ENCODE measurements at regions not wholly inside any gene's neighbourhood (a gene's known extent, or its start where the extent isn't known, plus 50 kb on each side); places are given as distances from the start of the nearest gene placed in this dataset.
"Not testable (repeated sequence)": the region's sequence is repeated elsewhere in the genome, so short reads cannot be mapped to it uniquely, and the experiment has no call there.

DNA sequence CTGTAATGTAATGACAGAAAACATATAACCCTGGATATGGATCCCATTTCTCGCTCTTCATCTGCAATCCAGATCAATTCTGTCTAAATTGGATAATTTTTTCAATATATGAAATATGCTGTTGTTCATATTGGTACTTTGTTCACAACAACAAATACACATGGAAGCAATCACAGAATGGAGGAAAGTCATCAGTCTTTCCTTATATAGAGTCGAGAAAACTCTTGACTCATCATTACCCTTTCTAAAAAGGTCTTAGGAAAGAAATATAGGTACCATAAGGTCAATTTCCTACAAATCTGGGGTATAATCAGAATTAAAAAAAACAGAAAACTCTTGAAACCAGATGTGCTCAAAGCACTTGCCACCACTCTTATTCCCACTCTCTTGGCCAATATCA, 677.6 kb upstream of the ID4 start:
- DNase-seq, result no peak

DNA sequence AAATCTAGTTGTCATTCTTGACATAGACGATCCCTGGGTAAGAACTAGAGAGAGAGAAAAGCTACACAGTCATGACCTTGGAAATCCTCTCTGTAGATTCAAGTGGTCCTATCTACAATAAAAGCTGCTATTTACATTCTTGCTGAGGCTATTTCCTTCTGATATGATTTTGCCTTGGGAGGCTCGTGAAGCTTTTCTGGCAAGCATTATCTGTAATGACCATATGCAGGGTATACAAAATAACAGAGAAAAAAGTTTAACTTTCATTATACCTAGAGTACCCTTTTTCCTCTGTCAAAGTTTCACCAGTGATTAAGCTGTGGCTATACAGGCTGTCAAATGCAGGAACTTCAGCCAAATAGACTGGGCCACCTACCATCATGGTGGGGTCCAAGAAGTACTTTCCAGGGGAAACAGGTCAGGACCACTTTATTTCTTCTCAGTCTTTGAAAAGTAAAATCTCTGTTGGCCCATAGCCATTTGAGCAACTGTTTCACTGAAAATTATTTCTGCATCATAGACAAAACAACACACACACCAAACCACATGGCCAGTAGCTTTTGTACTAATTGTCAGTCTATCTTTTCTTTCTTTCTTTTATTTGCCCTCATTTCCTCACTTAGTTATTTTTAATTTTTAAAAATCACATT, 677.0 kb upstream of the ID4 start:
- no peak for DNase-seq

DNA sequence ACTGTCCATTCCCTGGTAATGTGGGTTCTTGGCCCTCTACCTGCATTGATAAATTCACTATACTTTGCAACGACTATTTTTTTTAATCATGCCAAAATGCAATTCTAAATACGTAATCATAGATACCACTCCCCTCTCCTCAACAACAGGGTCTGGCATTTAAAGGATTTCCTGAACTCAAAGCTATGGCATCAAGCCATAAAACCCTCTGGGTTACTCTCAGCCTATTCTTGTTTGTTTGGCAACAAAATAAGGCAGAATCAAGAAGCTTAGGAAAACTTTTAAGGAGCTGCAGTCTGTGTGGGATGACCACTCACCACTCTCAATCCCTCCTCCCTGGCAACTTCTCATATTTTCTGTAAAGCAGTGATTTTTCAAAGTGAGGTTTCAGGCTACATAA, 669.9 kb upstream of the ID4 start:
- DNase-seq, result no peak

DNA sequence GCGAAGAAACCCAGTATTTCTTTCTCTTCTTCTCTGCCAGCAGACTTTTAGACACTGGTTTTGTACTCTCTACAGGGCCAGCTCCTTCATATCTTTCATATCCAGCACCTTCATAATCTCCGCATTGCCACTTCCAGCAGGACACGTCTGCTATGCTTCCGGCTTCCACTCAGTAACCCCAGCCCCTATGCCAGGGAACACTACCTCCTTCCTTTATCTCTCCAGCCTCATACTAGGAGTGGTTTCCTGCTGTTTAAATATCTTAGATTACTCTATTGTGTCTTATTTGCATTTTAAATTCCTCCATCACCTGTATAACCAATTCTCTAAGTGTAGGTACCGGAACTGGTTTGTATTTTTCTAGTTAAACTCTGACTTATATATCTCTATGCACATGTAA, 667.8 kb upstream of the ID4 start:
- DNase-seq, result no peak

DNA sequence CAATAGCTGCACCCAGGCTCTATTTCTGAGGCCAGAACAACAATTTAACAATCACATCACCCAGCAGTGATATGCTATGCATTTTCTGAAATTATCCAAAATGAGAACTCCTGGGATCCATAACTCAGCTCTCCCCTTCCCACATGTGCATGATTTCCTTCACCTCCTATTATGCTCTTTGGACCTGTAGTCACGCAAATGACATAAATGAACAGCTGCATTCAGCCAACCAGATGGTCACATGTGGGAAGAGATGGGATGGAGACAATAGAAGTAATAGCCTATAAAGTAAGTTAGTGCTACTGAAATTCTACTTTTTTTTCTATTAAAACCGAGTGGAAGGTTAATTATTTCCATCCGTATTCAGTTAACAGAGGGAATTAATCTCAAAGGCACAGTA, 662.1 kb upstream of the ID4 start:
- no peak for DNase-seq

DNA sequence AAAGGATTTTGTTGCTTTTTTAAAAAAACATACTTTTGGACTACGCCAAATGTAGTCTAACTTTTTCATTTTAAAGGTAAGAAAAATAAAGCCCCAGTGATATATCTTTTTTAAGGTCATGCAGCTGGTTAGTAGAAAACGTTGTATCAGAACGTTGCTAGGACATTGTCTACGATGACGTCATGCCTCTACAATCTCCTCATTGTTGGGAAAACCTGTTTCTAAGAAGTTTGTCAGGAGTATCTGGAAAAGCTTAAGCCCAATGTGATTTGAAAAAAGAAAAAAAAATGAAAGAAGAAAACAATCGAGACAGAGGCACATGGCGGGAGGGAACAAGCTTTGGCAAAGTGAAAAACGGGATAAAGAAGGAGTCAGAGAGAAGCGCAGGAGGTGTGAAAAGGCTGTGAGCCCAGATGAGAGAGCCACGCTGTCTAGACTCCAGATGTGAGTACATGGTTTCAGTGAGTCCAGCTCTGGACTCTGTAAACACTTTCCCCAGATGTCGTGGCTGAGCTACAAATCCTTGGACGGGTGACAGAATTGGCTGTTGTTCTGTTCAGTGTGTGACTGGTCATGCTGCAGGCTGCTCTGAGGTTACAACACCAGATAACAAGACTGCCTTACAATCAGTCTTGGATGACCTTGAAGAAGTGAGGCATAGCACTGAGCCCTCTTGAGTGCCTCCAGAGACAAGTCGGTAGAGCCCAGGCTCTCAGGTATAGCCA, 656.7 kb upstream of the ID4 start:
- no peak for DNase-seq

DNA sequence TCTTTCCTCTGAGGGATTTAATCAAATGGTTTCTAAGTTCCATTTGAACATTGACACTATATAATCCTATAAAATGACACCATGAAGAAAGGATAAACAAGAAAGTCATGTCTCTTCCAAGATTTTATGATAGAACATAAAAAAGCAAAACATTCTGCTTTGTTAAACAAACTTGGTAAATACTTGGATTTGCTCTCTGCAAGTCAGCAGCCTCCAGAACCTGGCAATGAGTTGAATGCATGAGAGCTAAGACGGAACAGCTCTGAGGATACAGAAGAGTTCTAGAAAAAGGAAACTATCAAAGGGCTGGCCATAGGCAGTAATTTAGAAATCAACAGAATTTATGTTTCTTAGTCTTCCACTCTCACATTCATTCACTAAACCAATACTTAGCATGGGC, 656.0 kb upstream of the ID4 start:
- no peak for DNase-seq

DNA sequence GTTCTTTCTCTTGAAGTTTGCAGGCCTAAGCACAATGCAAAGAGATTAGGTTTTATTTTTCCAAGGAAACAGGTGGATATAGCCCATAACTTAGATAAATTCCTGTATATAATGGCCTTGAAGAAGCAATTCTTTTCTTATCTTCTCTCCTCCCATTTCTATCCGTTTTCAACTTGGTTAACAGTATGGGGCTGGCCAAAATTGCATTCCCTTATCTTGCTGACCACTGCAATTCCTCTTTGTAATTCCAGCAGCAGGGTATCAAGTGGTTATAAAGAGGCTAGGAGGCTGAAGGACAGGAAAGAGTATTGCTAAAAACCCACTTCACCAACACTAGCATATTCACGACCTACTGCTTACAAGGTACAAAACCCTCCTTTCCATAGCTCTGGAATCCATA, 643.5 kb upstream of the ID4 start:
- DNase-seq, result no peak

DNA sequence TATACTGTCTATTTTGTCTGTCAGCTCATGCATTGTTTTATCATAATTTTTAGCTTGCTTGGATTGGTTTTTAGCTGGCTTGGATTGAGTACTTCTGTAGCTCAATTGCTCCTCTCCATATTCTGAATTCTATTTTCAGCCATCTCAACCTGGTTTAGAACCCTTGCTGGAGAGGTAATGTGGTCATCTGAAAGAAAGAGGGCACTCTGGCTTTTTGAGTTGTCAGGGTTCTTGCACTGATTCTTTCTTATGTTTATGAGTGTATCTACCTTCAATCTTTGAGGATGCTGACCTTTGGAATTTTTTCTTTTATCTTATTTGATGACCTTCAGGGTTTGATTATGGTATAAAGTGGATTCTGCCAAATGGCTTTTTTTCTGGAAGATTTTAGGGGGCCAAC, 632.7 kb upstream of the ID4 start:
- DNase-seq, result no peak

DNA sequence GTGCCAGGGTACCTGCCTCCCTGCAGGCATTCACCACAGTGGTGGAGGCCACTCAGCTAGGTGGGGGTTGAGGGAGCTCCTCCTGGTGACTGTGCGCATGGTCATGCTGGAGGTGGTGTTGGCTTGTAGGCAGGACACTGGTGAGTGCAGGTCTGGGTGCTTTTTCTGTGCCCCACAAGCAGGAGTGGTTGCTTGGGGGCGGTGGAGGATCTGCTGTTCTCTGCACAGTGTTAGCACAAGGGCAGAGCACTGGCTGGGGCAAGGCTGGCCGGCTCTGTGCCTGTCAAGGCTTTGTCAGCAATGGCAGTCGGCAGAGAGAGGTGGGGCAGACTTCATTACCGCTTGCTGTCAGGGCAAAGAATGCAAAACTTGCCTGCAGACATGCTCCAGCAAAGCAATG, 632.1 kb upstream of the ID4 start:
- DNase-seq, result no peak

DNA sequence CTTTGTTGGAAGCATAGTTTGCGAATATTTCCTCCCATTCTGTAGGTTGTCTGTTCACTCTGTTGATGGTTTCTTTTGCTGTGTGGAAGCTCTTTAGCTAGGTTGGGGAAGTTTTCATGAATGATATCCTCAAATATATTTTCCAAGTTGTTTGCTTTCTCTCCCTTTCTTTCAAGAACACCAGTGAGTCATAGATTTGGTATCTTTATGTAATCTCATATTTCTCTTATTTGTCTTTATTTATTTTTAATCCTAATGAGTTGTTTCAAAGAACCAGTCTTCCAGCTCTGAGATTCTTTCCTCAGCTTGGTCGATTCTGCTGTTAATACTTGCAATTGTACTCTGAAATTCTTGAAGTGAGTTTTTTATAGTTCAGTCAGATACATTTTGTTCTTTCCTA, 628.0 kb upstream of the ID4 start:
- DNase-seq, result no peak

DNA sequence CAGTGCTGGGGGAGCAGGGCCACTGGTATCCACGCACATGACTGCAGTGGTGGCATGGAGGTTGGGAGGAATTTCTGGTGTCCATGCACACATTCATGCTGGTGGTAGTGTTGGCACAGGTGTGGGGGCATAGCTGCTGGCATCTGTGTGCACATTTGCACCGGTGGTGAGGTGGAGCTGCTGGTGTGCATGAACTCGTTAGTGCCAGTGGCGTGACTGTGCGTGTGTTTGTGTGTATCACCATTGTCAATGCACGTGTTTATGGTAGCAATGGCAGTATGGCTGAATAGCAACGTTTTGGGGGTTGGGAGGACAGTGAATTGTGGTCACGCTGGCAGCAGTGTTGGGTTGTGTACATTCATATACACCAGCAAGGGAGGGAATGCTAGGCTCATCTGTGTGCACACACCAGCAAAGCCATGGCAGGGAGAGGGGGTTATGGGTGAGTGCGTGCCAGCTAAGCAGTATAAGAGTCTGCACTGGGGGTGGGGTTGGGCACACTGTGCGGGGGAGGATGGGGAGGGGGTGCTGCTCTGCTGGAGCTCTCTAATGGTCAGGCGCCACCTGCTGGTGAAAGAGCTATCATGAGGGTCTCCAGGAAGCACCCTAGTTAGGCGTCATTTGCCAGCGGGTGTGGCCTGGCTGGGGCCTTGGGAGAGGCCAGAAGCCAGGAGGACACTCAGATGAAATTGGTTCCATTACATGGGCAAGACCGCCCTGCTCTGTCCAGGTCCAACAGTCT, 626.1 kb upstream of the ID4 start:
- no peak for DNase-seq

DNA sequence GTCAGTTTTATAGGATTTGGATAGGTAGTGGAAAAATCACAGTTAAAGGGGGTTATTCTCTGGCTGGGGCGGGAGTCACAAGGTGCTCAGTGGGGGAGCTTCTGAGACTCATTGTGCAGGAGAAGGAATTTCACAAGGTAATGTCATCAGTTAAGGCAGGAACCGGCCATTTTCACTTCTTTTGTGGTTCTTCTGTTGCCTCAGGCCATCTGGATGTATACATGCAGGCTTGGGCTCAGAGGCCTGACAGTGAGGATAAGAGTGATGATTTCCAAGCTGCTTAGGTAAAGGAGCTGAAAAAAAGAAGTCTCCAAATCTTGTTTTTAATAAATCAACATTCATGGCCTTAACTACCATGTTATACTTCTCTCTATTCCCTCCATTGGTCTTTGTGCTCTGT, 622.9 kb upstream of the ID4 start:
- DNase-seq, result no peak

DNA sequence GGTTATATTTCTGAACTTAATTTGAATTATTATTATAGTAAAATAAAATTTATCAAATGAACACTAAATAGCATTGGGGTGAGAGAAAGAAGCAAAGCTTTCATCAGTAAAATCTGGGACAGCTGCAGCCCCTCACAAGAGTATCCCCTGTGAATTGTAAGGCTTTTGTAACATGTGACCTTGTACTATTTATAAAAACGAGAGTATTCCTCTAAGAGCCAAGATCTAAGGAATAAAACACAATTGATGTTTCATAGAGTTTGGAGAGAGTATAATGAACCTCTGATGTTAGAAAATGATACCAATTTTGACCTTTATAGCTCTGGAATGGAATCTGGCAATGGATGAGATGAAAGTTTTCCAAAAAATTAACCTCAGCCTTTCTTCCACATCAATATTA, 617.2 kb upstream of the ID4 start:
- no peak for DNase-seq

DNA sequence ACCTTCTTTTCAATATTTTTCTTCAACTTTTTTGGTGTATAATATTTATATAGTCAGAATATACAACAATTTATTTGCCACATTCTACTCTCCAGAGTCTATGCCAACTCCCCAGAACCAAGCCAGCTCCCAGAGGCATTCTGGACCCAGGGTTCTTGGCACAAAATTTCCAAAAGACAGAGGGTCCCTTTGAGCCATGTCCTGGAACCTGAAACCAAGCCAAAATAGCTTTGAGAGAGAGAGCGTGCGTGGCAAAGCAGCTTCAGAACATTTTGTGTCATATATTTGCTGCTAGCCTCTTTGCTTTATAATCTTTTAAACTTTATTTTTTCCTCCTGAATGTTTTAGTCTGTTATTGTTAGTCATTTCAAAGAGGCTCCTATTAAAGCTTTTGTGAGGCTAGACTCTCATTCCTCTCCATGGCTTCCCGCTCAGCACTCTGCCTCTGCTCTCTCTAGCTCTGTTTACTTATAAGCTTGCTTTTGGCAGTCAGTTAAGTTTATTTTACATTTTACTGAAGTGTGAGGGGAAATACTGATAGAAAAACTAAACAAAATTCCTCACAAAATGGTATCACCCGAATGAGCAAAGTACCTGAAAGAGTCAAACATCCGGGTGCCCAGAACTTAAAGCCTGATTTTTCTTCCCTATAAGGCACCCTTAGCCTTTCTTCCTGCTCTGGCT, 605.1 kb upstream of the ID4 start:
- no peak for DNase-seq

DNA sequence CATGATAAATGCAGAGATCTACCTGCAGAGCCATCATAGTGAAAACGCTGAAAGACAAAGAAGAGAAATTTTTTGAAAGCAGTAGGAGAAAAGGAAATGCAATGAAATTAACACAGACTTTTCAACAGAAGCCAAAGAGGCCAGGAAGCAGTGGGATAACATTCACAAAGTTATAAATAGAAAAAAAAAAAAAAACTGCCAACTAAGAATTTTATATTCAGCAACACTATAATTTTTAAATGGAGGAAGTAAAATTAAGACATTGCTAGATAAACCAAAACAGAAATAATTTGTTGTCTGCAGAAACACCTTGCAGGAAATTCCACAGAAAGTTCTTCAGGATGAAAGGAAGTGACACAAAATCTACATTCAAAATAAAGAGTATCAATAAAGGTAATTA, 591.5 kb upstream of the ID4 start:
- no peak for DNase-seq

DNA sequence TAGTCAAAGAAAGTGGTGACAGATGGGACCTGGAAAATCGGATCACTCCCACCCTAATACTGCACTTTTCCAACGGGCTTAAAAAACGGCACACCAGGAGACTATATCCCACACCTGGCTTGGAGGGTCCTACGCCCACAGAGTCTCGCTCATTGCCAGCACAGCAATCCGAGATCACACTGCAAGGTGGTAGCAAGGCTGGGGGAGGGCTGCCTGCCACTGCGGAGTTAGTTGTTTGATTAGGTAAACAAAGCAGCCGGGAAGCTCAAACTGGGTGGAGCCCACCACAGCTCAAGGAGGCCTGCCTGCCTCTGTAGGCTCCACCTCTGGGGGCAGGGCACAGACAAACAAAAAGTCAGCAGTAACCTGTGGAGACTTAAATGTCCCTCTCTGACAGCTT, 590.0 kb upstream of the ID4 start:
- not testable (repeated sequence) for DNase-seq

DNA sequence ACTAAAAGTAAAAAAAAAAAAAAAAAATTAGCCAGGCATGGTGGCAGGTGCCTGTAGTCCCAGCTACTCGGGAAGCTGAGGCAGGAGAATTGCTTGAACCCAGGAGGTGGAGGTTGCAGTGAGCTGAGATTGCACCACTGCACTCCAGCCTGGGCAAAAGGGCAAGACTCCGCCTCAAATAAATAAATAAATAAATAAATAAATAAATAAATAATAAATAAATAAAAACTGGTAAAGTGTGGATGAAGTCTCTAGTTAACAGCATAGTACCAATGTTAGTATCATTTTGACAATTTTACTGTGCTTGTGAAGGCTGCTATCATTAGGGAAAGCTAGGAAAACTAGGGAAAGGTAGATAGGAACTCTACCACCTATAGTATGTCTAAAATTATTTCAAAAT, 581.0 kb upstream of the ID4 start:
- not testable (repeated sequence) for DNase-seq

DNA sequence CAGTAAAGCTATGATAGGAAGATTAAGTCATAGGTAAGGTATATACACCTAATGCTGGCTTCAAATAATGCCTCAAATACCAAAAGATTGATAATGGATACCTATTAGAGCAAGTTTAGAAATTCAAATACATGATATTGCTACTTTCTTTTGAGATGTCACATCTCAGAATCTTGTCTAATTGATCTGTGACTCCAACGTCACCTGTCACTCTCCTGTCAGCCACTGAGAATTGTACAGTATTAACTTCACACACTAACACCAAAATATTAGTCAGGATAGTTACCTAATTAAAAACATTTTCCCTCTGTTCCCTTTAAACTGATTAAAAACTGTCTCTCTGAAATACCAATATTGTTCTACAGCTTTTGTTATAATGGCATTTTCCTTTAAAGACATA, 575.5 kb upstream of the ID4 start:
- DNase-seq, result no peak

DNA sequence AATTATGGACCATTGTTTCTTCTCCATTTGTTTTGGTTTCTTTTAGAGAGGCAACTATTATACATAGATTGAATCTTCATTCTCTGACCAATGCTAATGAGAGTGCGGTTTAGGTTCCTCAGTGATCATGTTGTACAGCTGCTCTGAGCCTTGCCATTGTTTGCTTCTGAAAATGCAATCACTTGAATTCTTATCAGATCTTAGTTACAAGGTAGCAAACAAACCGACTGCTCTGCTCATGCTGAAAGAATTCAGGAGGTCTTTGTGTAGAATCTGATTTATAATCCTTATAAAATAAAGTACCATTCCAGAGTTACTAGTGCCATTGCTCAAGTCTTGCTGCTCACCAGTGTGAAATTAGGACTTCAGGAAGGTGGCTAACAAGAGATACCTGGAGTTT, 569.1 kb upstream of the ID4 start:
- no peak for DNase-seq

DNA sequence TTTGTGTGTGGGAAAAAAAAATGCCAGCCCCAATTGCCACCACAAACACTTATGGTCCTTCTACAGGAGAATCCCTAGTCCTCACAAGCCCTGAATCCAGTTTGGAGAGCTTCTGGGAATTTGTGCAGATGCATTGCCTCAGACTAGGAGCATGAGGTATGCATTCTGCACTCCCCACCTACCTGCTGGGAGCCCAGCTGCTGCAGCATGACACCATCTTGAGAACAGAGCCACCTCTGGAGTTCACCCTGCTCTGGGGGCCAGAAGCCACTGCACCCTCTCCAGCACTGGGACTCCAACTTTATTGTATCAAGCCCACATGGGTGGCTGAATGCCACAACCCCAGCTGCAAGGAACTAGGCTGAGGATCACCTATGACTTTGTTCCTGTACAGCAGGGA, 568.5 kb upstream of the ID4 start:
- no peak for DNase-seq

DNA sequence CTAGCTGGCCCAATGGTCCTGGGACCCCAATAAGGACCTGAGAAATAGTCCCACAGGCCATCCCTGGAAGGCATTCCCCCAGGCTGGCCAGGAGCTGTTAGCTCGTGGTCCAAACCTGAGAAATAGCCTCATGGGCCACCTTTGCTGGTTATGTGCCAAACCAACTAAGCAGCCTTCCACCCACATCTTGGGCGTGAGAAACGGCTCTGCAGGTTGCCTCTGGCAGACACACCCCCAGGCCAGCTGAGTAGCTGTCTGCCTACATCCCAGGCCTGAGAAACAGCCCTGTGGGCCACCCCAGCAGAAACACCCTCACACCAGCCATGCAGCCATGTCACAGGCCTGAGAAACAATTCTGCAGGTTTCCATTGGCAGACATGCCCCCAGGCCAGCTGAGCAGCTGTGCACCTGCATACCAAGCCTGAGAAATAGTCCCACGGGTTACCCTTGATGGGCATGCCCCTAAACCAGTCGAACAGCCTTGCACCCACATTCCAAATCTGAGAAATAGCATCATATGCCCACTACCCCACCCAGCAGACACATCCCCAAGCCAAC, 567.8 kb upstream of the ID4 start:
- no peak for DNase-seq

DNA sequence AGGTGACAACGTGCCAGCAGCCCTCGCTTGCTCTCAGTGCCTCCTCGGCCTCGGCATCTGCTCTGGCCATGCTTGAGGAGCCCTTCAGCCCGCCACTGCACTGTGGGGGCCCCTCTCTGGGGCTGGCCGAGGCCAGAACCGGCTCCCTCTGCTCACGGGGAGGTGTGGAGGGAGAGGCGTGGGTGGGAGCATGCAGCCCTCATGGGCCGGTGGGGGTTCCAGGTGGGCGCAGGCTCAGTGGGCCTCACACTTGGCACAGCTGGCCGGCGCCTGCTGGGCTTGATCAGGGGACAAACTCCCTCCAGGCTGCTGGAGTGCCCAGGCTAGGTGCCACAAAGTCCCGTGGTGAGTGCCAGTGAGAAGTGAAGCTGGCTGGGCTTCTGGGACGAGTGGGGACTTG, 566.6 kb upstream of the ID4 start:
- no peak for DNase-seq

Measured in T-helper 1 cell (primary cell).